ENCODE measurements at regions not wholly inside any gene's neighbourhood (a gene's known extent, or its start where the extent isn't known, plus 50 kb on each side); places are given as distances from the start of the nearest gene placed in this dataset.

- WGBS, 3 donors: 33 to 42% (median 42%) methylated on average over 13 of the region's 13 CpGs
- DNase-seq: no peak
- intact Hi-C loops (cut with DNase I): no loop called here
Measured at GRCh38 chr13:29936051-29936813, 85.8 kb upstream of the UBL3 start.

GRCh38 chr13:29935309-29935981 is 85.0 kb upstream of the UBL3 start:
- intact Hi-C loops (cut with DNase I): no loop called here
- 53 to 73% (median 58%) methylated on average over 6 of the region's 6 CpGs for WGBS, 3 donors
- Histone ChIP-seq H3K36me3 (no peaks in the 10 kb centered on the region), H3K4me3 (no peak overlapping the region), H3K4me1 (ENCODE audit: insufficient read depth) (no peaks in the 10 kb centered on the region), H3K27me3 (no peaks in the 10 kb centered on the region), H3K9me3 (no peaks in the 10 kb centered on the region), H3K27ac (no peak overlapping the region)
- TF ChIP-seq EP300 (IDR thresholded peaks at IDR 0.05) (no peak), CTCF (IDR thresholded peaks at IDR 0.05) (no peak), POLR2A (IDR thresholded peaks at IDR 0.05) (no peak)
- DNase-seq: no peak

More at GRCh38 chr13:29936051-29936813, 85.8 kb upstream of the UBL3 start:
- Histone ChIP-seq H3K4me3 (no peak overlapping the region), H3K9me3 (no peaks in the 10 kb centered on the region), H3K27me3 (no peaks in the 10 kb centered on the region), H3K4me1 (ENCODE audit: insufficient read depth) (no peaks in the 10 kb centered on the region), H3K36me3 (no peaks in the 10 kb centered on the region), H3K27ac (no peak overlapping the region)
- no peak for TF ChIP-seq EP300 (IDR thresholded peaks at IDR 0.05)

GRCh38 chr13:29934531-29935308 is 84.3 kb upstream of the UBL3 start:
- intact Hi-C loops (cut with DNase I): no loop called here
- no peak overlapping the region for H3K4me3 ChIP-seq
- no peaks in the 10 kb centered on the region for H3K27me3 ChIP-seq
- no peak for DNase-seq
- H3K27ac ChIP-seq: no peak overlapping the region
- H3K4me1 ChIP-seq (ENCODE audit: insufficient read depth): no peaks in the 10 kb centered on the region
- H3K36me3 ChIP-seq: no peaks in the 10 kb centered on the region
- 82 to 85% (median 85%) methylated on average over 7 of the region's 7 CpGs for WGBS, 3 donors
- TF ChIP-seq POLR2A (IDR thresholded peaks at IDR 0.05) (no peak), EP300 (IDR thresholded peaks at IDR 0.05) (no peak), CTCF (IDR thresholded peaks at IDR 0.05) (no peak)
- no peaks in the 10 kb centered on the region for H3K9me3 ChIP-seq

GRCh38 chr13:29933401-29933800 is 83.0 kb upstream of the UBL3 start:
- H3K4me3 ChIP-seq: no peak overlapping the region
- 94 to 99% (median 95%) methylated on average over 6 of the region's 6 CpGs for WGBS, 3 donors
- intact Hi-C loops (cut with DNase I): no loop called here
- H3K9me3 ChIP-seq: no peaks in the 10 kb centered on the region
- H3K36me3 ChIP-seq: no peaks in the 10 kb centered on the region
- TF ChIP-seq EP300 (IDR thresholded peaks at IDR 0.05) (no peak), POLR2A (IDR thresholded peaks at IDR 0.05) (no peak), CTCF (IDR thresholded peaks at IDR 0.05) (no peak)
- no peak for DNase-seq
- H3K27ac ChIP-seq: no peak overlapping the region
- no peaks in the 10 kb centered on the region for H3K27me3 ChIP-seq
- H3K4me1 ChIP-seq (ENCODE audit: insufficient read depth): no peaks in the 10 kb centered on the region
